Stimulated activated CD8-positive, alpha-beta memory T cell treated with anti-CD3 and anti-CD28 coated beads, Interleukin-2, amount 100 ng/mL, for 1 hour (primary cell): ENCODE measurements at regions not wholly inside any gene's neighbourhood (a gene's known extent, or its start where the extent isn't known, plus 50 kb on each side); places are given as distances from the start of the nearest gene placed in this dataset.
"Not testable (repeated sequence)": the region's sequence is repeated elsewhere in the genome, so short reads cannot be mapped to it uniquely, and the experiment has no call there.

Source experiments
- DNase-seq, 2 donors: peaks; one replicate each; pipeline ENCODE4 v3.0.0-alpha.2; 2020; ENCODE audit warnings: low read depth in 2 of 2

- no peak for DNase-seq
Measured at GRCh38 chr10:45249978-45250693, 65.3 kb downstream of the OR13A1 start.

- DNase-seq: not testable (repeated sequence)
Measured at GRCh38 chr10:45250694-45251075, 64.7 kb downstream of the OR13A1 start.
